Sigmoid colon (tissue), 6 donors: ENCODE measurements at regions not wholly inside any gene's neighbourhood (a gene's known extent, or its start where the extent isn't known, plus 50 kb on each side); places are given as distances from the start of the nearest gene placed in this dataset.
"Not testable (repeated sequence)": the region's sequence is repeated elsewhere in the genome, so short reads cannot be mapped to it uniquely, and the experiment has no call there.

Experiments used
- DNase-seq: peaks from one replicate; pipeline ENCODE4 v3.0.0-alpha.2; 2019
- H3K27ac ChIP-seq, 4 donors: fragments of 200-600 bp; sonication (generic); one replicate each; pipeline ENCODE4 v1.5.1; 2016 to 2019; ENCODE audit warnings: mild to moderate bottlenecking in 1 of 4
- H3K27me3 ChIP-seq, 3 donors: fragments of 200-600 bp; sonication (generic); one replicate each; pipeline ENCODE4 v1.5.1; 2019; ENCODE audit warnings: mild to moderate bottlenecking in 1 of 3
- H3K36me3 ChIP-seq, 4 donors: fragments of 200-600 bp; sonication (generic); one replicate each; pipeline ENCODE4 v1.5.1; 2016 to 2019
- H3K4me1 ChIP-seq, 4 donors: fragments of 200-600 bp; sonication (generic); one replicate each; pipeline ENCODE4 v1.5.1; 2017 to 2019
- H3K4me3 ChIP-seq, 4 donors: fragments of 200-600 bp; sonication (generic); one replicate each; pipeline ENCODE4 v1.5.1; 2017 to 2019; ENCODE audit warnings: mild to moderate bottlenecking in 2 of 4, moderate library complexity in 1 of 4
- H3K9me3 ChIP-seq, 4 donors: fragments of 200-600 bp in 3 of 4; sonication (generic) in 3 of 4; one replicate each; pipeline versions ENCODE4 v1.5.1 to v1.6.1; 2013 to 2019
- EP300 ChIP-seq, 4 donors: sonication (generic); formaldehyde crosslinking; IDR thresholded peaks; one replicate each; pipeline ENCODE4 v1.6.1; 2017; ENCODE audit warnings: antibody characterized with exemption in 4 of 4
- POLR2A ChIP-seq, 2 donors: fragments of 450-650 bp; IDR thresholded peaks; one replicate each; pipeline ENCODE4 v1.6.1; 2016; ENCODE audit warnings: antibody characterized with exemption in 2 of 2, mild to moderate bottlenecking in 2 of 2, moderate library complexity in 2 of 2
- POLR2AphosphoS5 ChIP-seq, 4 donors: sonication (generic); formaldehyde crosslinking; IDR thresholded peaks; one replicate each; pipeline ENCODE4 v1.6.1; 2017; ENCODE audit warnings: antibody characterized with exemption in 4 of 4
- WGBS, 2 donors: extraction: QIAGEN DNeasy Blood & Tissue Kit; methylation state at CpG; one replicate each; pipeline ENCODE4 v1.1.7; 2013; 5-methylcytosine and 5-hydroxymethylcytosine counted together
- intact Hi-C: fragments of 100-400 bp; cut with DNase I; formaldehyde crosslinking; loops from one replicate; pipeline ENCODE4 v1.15.1; 2023
- TF ChIP-seq, protein P1 (sequence below), 4 experiments: fragments of 450-650 bp in 3 of 4; fragments of 200-600 bp in 1 of 4; IDR thresholded peaks; one replicate each; pipeline ENCODE4 v1.5.1; 2016 to 2019; ENCODE audit warnings: antibody characterized with exemption in 4 of 4, mild to moderate bottlenecking in 3 of 4, moderate library complexity in 2 of 4
- donor health status: healthy with polysubstance abuse.
- donor health status: healthy.

GRCh38 chrX:142483965-142484364 lies 278.9 kb upstream of the MAGEC2 start:
- intact Hi-C loops = no loop called here
- Histone ChIP-seq H3K27me3 (no peaks in the 10 kb centered on the region), H3K4me3 (no peak overlapping the region), H3K36me3 (no peaks in the 10 kb centered on the region), H3K9me3 (no peaks in the 10 kb centered on the region), H3K4me1 (peaks cover 0 to 2% (median 0%) of the 10 kb centered on the region in 4 donors), H3K27ac (no peak overlapping the region)
- DNase-seq = no peak
- whole genome bisulfite sequencing, 2 donors = 66 to 81% methylated on average over 2 of the region's 2 CpGs
- TF ChIP-seq, protein P1, sequence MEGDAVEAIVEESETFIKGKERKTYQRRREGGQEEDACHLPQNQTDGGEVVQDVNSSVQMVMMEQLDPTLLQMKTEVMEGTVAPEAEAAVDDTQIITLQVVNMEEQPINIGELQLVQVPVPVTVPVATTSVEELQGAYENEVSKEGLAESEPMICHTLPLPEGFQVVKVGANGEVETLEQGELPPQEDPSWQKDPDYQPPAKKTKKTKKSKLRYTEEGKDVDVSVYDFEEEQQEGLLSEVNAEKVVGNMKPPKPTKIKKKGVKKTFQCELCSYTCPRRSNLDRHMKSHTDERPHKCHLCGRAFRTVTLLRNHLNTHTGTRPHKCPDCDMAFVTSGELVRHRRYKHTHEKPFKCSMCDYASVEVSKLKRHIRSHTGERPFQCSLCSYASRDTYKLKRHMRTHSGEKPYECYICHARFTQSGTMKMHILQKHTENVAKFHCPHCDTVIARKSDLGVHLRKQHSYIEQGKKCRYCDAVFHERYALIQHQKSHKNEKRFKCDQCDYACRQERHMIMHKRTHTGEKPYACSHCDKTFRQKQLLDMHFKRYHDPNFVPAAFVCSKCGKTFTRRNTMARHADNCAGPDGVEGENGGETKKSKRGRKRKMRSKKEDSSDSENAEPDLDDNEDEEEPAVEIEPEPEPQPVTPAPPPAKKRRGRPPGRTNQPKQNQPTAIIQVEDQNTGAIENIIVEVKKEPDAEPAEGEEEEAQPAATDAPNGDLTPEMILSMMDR (IDR thresholded peaks at IDR 0.05) = no peak
- TF ChIP-seq POLR2AphosphoS5 (IDR thresholded peaks at IDR 0.05) (no peak), POLR2A (IDR thresholded peaks at IDR 0.05) (no peak), EP300 (IDR thresholded peaks at IDR 0.05) (no peak)

DNA sequence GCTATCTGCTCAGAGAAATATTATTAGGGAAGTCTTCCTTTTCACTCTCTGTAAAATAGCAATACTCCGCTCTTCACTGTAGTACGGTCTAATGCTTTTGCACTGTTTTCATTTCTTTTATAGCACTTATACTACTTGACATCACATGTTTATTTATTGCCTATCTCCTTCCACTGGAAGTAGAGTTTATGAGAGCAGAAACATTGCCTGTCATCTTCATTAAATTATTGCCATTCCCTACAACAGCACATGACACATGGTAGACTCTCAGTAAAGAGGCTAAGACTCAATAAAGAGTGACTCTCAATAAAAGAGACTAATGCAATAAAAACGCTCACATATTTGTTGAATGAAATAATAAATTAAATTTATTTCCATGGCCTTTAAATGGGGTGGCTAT lies 241.3 kb upstream of the MAGEC2 start:
- Histone ChIP-seq H3K4me1 (no peaks in the 10 kb centered on the region), H3K36me3 (no peaks in the 10 kb centered on the region), H3K9me3 (no peaks in the 10 kb centered on the region), H3K27ac (no peak overlapping the region), H3K27me3 (no peaks in the 10 kb centered on the region), H3K4me3 (no peak overlapping the region)
- WGBS, 2 donors = 77 to 82% methylated on average over 3 of the region's 3 CpGs
- intact Hi-C loops = no loop called here
- DNase-seq = no peak
- TF ChIP-seq POLR2AphosphoS5 (IDR thresholded peaks at IDR 0.05) = no peak
- no peak for TF ChIP-seq POLR2A (IDR thresholded peaks at IDR 0.05)
- TF ChIP-seq, protein P1 (IDR thresholded peaks at IDR 0.05) = no peak
- TF ChIP-seq EP300 (IDR thresholded peaks at IDR 0.05) = no peak

DNA sequence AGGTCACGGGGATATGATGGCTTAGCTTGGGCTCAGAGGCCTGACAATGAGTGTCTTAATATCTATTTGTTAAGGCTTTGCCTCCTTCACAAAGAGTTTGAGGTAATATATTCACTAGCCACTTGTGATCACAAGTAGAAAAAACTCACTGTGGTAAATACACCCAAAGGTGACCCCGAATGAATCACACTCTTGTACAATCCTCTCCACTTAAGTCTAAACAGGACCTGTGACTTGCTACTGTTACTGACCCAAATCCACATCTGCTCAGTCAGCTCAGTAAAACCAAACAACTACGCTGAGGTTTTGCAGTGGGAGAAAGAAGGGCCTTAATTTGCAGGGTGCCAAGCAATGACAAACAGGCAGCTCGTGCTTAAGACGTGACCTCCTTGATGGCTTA lies 223.8 kb upstream of the MAGEC2 start:
- H3K27me3 ChIP-seq = no peaks in the 10 kb centered on the region
- H3K27ac ChIP-seq = no peak overlapping the region
- no peak overlapping the region for H3K4me3 ChIP-seq
- DNase-seq = no peak
- no peaks in the 10 kb centered on the region for H3K36me3 ChIP-seq
- intact Hi-C loops = no loop called here
- peaks cover 0 to 4% (median 0%) of the 10 kb centered on the region in 4 donors for H3K9me3 ChIP-seq
- WGBS, 2 donors = 65 to 80% methylated on average over 5 of the region's 5 CpGs
- TF ChIP-seq, protein P1 (IDR thresholded peaks at IDR 0.05) = no peak
- no peak for TF ChIP-seq POLR2AphosphoS5 (IDR thresholded peaks at IDR 0.05)
- TF ChIP-seq POLR2A (IDR thresholded peaks at IDR 0.05) = no peak
- no peak for TF ChIP-seq EP300 (IDR thresholded peaks at IDR 0.05)
- H3K4me1 ChIP-seq = no peaks in the 10 kb centered on the region

DNA sequence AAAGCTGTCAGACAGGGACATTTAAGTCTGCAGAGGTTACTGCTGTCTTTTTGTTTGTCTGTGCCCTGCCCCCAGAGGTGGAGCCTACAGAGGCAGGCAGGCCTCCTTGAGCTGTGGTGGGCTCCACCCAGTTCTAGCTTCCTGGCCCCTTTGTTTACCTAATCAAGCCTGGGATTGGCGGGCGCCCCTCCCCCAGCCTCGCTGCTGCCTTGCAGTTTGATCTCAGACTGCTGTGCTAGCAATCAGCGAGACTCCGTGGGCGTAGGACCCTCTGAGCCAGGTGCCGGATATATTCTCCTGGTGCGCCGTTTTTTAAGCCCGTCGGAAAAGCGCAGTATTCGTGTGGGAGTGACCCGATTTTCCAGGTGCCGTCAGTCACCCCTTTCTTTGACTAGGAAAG lies 185.9 kb upstream of the MAGEC2 start:
- H3K36me3 ChIP-seq, intact Hi-C loops, H3K4me1 ChIP-seq, H3K27ac ChIP-seq, H3K9me3 ChIP-seq, DNase-seq, H3K27me3 ChIP-seq, H3K4me3 ChIP-seq: not testable (repeated sequence)
- WGBS, 2 donors = 93 to 94% methylated on average over 15 of the region's 15 CpGs

GRCh38 chrX:142363501-142363900 lies 158.4 kb upstream of the MAGEC2 start:
- Histone ChIP-seq H3K27ac (no peak overlapping the region), H3K4me1 (no peaks in the 10 kb centered on the region), H3K36me3 (no peaks in the 10 kb centered on the region), H3K27me3 (no peaks in the 10 kb centered on the region), H3K9me3 (no peaks in the 10 kb centered on the region), H3K4me3 (no peak overlapping the region)
- TF ChIP-seq POLR2A (IDR thresholded peaks at IDR 0.05) (no peak), POLR2AphosphoS5 (IDR thresholded peaks at IDR 0.05) (no peak), EP300 (IDR thresholded peaks at IDR 0.05) (no peak)
- TF ChIP-seq, protein P1 (IDR thresholded peaks at IDR 0.05) = no peak
- 83 to 84% methylated on average over 5 of the region's 5 CpGs for WGBS, 2 donors
- DNase-seq = no peak
- intact Hi-C loops = no loop called here
